Right ventricle myocardium inferior (tissue), 1 donor: ENCODE measurements at regions not wholly inside any gene's neighbourhood (a gene's known extent, or its start where the extent isn't known, plus 50 kb on each side); places are given as distances from the start of the nearest gene placed in this dataset.

Source experiments
- ATAC-seq: fragments of 200-7000 bp; cut with Tn5 transposase; one replicate; pipeline ENCODE4 v1.9.1; 2020; ENCODE audit warnings: mild to moderate bottlenecking, moderate library complexity
- DNase-seq: peaks from one replicate; pipeline ENCODE4 v3.0.0; 2021; ENCODE audit errors: missing footprints
- intact Hi-C: fragments of 100-400 bp; cut with DNase I; formaldehyde crosslinking; loops from one replicate; pipeline ENCODE4 v1.11.0; 2022
- donor health status: DM: no; HTN: yes; CAD: no; lungs with severe emphysema.

- ATAC-seq = no peak
- intact Hi-C loops = no loop called here
- no peak for DNase-seq
Measured at GRCh38 chr1:75058424-75058823, 75.8 kb upstream of the LHX8 start.

DNA sequence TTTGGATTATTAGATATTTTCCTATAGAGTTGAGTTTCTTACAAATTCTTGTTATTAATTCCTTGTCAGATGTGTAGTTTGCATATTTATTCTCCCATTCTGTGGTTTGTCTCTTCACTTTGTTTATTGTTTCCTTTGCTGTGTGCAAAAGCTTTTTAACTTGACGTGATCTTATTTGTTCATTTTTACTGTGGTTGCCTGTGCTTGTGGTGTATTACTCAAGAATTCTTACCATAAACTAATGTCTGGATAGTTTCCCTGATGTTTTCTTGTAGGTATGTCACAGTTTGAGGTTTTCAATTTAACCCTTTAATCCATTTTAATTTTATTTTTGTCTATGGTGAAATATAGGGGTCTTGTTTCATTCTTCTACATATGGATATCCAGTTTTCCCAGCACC, 72.1 kb upstream of the LHX8 start:
- DNase-seq = no peak
- no peak for ATAC-seq
- intact Hi-C loops = no loop called here

DNA sequence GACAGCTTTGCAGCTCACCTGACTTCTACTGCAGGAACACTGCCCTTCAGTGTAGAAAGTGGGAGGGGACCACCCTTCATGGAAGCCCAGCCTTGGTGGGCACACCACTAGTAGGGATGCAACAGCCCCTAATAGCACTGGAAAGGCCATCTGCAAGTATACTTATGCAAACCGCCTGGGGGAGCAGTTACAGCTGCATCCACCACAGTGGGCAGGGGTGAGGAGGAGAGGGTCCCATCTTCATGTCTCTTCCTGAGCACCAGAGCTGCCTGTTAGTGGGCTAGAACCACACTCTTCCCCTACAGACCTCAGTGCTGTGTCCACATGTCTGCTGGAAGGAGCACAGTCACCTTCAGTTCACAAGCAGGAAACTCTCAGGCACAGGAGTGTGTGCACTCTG, 66.2 kb upstream of the LHX8 start:
- ATAC-seq (no peak), DNase-seq (no peak)
- intact Hi-C loops = no loop called here

DNA sequence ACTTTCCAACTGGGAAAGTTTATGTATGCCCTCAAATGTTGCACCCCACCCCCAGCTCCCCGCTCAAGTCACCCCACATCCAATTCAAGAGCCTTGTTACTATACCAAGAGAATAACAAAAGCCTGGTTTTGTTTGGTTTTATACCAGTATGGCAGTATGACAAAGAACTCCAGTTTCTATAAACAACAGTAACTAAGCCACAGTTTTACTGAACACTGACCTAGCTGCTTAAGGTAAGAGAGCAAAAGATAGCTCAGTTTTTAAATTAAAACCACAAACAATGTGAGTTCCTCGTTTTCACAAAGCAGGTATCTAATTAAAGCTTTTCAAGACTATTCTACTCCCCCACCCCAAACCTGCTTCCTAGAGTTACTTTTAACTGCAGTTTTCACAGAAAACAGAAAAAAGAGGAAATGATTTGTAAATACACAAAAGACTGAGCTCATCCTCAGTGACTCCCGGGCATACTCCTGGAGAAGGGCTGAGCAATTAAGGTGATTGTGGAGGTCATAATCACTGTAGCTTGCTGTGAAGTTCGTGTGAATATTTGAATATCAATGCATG, 59.3 kb upstream of the LHX8 start:
- intact Hi-C loops = no loop called here
- ATAC-seq = no peak
- DNase-seq = no peak

- intact Hi-C loops = no loop called here
- DNase-seq (no peak), ATAC-seq (no peak)
Measured at GRCh38 chr1:75079538-75080290, 54.5 kb upstream of the LHX8 start.

- DNase-seq (no peak), ATAC-seq (no peak)
- intact Hi-C loops = no loop called here
Measured at GRCh38 chr1:75083223-75083622, 51.0 kb upstream of the LHX8 start.

GRCh38 chr1:75083848-75084514, 50.2 kb upstream of the LHX8 start:
- no peak for ATAC-seq
- no peak for DNase-seq
- intact Hi-C loops = no loop called here
